AG04449 (cell line): ENCODE measurements at regions not wholly inside any gene's neighbourhood (a gene's known extent, or its start where the extent isn't known, plus 50 kb on each side); places are given as distances from the start of the nearest gene placed in this dataset.

Experiments used
- CTCF ChIA-PET: fragments of 350-600 bp; formaldehyde crosslinking; extraction: SDS; loops from one replicate; lab custom pipeline; 2021; ENCODE audit warnings: antibody characterized with exemption; lab: Yijun Ruan, JAX
- POLR2A ChIA-PET: fragments of 400-600, 350-600 bp; formaldehyde crosslinking; extraction: SDS; loops from one replicate; lab custom pipeline; 2020; ENCODE audit warnings: antibody characterized with exemption, inconsistent platforms; lab: Yijun Ruan, JAX
- DNase-seq: peaks from one replicate; pipeline ENCODE4 v3.0.0-alpha.2; 2010; ENCODE audit warnings: low read depth, low spot score
- H3K4me3 ChIP-seq: 2 replicates; pipeline ENCODE4 v1.5.1; 2011; ENCODE audit warnings: low read depth, mild to moderate bottlenecking, control low read depth, low read length
- CTCF ChIP-seq: IDR thresholded peaks from one replicate; pipeline ENCODE4 v1.5.1; 2011; ENCODE audit warnings: mild to moderate bottlenecking, moderate library complexity, low read length, control low read depth, inconsistent platforms; ENCODE audit not compliant: insufficient read depth; ENCODE audit errors: missing control alignments

GRCh38 chr9:93372391-93372790 is 79.1 kb upstream of the FAM120A start:
- TF ChIP-seq CTCF: no peak
- no peak overlapping the region for H3K4me3 ChIP-seq
- POLR2A ChIA-PET: no interaction called here
- CTCF ChIA-PET: no interaction called here
- no peak for DNase-seq

- no peak for DNase-seq
- POLR2A ChIA-PET: no interaction called here
- H3K4me3 ChIP-seq: no peak overlapping the region
- CTCF ChIA-PET: no interaction called here
- no peak for TF ChIP-seq CTCF
These were observed 75.1 kb upstream of the FAM120A start for GRCh38 chr9:93376411-93376810.

DNA sequence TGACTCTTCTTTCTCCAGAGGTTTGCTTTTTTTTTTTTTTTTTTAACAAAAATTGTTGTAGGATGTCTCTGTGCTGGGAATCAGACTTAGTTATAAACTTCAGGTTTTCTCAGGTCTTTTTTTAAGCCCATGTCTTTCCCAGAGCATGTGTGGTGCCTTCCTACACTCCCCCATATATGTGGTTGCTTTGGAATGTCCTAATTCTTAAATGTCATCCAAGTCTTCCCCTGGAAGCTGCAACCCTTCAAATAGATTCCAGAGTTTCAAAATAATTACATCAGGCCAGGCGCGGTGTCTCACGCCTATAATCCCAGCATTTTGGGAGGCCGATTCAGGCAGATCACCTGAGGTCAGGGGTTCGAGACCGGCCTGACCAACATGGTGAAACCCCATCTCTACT is 73.2 kb upstream of the FAM120A start:
- H3K4me3 ChIP-seq: no peak overlapping the region
- no peak for TF ChIP-seq CTCF
- ChIA-PET POLR2A (no interaction called here), CTCF (interaction anchor here (1.1 kb wide), 1 partner anchor 38 kb away, joined by 3 read pairs; no protein-coding TSS in a partner anchor)
- no peak for DNase-seq

DNA sequence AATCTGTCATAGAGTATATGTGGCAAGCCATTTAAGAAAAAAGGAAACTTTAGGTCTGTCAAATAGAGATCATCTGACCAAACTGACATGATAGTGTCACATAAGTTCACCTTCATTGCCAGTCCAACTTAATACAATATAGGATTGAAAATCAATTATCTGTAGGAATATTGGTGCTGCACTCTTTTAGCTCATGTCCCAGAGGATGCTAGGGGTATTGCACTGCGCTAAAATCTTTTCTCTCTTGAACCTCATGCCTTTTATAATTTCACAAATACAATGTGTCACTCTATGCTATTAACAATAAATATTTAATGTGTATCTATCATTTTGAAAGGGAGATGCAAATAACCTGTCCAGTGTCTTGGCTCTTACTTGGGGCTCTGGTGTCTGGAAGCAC is 72.4 kb upstream of the FAM120A start:
- no peak for DNase-seq
- ChIA-PET CTCF (no interaction called here), POLR2A (no interaction called here)
- TF ChIP-seq CTCF: no peak
- no peak overlapping the region for H3K4me3 ChIP-seq

- H3K4me3 ChIP-seq: no peak overlapping the region
- no peak for TF ChIP-seq CTCF
- ChIA-PET CTCF (no interaction called here), POLR2A (no interaction called here)
- DNase-seq: no peak
These were observed 71.0 kb upstream of the FAM120A start for GRCh38 chr9:93380410-93381060.

- TF ChIP-seq CTCF: no peak
- ChIA-PET CTCF (no interaction called here), POLR2A (no interaction called here)
- no peak for DNase-seq
- H3K4me3 ChIP-seq: no peak overlapping the region
These were observed 63.7 kb upstream of the FAM120A start for GRCh38 chr9:93387791-93388190.
